ENCODE measurements at regions not wholly inside any gene's neighbourhood (a gene's known extent, or its start where the extent isn't known, plus 50 kb on each side); places are given as distances from the start of the nearest gene placed in this dataset.

GRCh38 chr16:66154801-66155200, 211.7 kb upstream of the CDH5 start:
- no peaks in the 10 kb centered on the region for H3K9me3 ChIP-seq (ENCODE audit: control insufficient read depth, insufficient read depth, low read depth, low read length)
- H2AFZ ChIP-seq (ENCODE audit: low read length): no peak overlapping the region
- H3K9ac ChIP-seq (ENCODE audit: insufficient read depth, low read length): no peak overlapping the region
- H3K27ac ChIP-seq (ENCODE audit: insufficient read depth, low read length): no peak overlapping the region
- TF ChIP-seq, protein P1, sequence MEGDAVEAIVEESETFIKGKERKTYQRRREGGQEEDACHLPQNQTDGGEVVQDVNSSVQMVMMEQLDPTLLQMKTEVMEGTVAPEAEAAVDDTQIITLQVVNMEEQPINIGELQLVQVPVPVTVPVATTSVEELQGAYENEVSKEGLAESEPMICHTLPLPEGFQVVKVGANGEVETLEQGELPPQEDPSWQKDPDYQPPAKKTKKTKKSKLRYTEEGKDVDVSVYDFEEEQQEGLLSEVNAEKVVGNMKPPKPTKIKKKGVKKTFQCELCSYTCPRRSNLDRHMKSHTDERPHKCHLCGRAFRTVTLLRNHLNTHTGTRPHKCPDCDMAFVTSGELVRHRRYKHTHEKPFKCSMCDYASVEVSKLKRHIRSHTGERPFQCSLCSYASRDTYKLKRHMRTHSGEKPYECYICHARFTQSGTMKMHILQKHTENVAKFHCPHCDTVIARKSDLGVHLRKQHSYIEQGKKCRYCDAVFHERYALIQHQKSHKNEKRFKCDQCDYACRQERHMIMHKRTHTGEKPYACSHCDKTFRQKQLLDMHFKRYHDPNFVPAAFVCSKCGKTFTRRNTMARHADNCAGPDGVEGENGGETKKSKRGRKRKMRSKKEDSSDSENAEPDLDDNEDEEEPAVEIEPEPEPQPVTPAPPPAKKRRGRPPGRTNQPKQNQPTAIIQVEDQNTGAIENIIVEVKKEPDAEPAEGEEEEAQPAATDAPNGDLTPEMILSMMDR (conservative IDR thresholded peaks at IDR 0.05 in 1 of 2, IDR thresholded peaks at IDR 0.05 in 1 of 2; ENCODE audit: low read depth in 1 of 2, low read length in 2 of 2): no peak
- TF ChIP-seq EZH2 (IDR thresholded peaks at IDR 0.05; ENCODE audit: low read length, missing control alignments): no peak
- H4K20me1 ChIP-seq (ENCODE audit: control insufficient read depth, extremely low read depth, insufficient read depth, low read length): no peaks in the 10 kb centered on the region
- no peak overlapping the region for H3K4me3 ChIP-seq (replicated peaks in 1 of 4; ENCODE audit: control extremely low read depth in 1 of 4, insufficient read depth in 1 of 4, low read depth in 3 of 4, low read length in 4 of 4)
- no peaks in the 10 kb centered on the region for H3K36me3 ChIP-seq (ENCODE audit: control insufficient read depth, insufficient read depth, low read length)
- no peaks in the 10 kb centered on the region for H3K27me3 ChIP-seq (ENCODE audit: control insufficient read depth, insufficient read depth, low read length)
- no peak overlapping the region for H3K4me2 ChIP-seq (ENCODE audit: extremely low read depth, insufficient read depth, low read length)
- H3K4me1 ChIP-seq (ENCODE audit: control insufficient read depth, extremely low read depth, insufficient read depth, low read length): peaks cover 24% of the 10 kb centered on the region
- no peaks in the 10 kb centered on the region for H3K79me2 ChIP-seq (ENCODE audit: control insufficient read depth, insufficient read depth, low read length)
- peak in 1 of 2 donors; percentile 27 for DNase-seq (ENCODE audit: low read depth in 2 of 2)

- H3K4me1 ChIP-seq (ENCODE audit: control insufficient read depth, extremely low read depth, insufficient read depth, low read length): peaks cover 24% of the 10 kb centered on the region
- no peak for TF ChIP-seq EZH2 (IDR thresholded peaks at IDR 0.05; ENCODE audit: low read length, missing control alignments)
- TF ChIP-seq, protein P1 (conservative IDR thresholded peaks at IDR 0.05 in 1 of 2, IDR thresholded peaks at IDR 0.05 in 1 of 2; ENCODE audit: low read depth in 1 of 2, low read length in 2 of 2): no peak
- no peak overlapping the region for H3K9ac ChIP-seq (ENCODE audit: insufficient read depth, low read length)
- H3K27ac ChIP-seq (ENCODE audit: insufficient read depth, low read length): peak overlapping the region; percentile 44
- no peaks in the 10 kb centered on the region for H3K79me2 ChIP-seq (ENCODE audit: control insufficient read depth, insufficient read depth, low read length)
- no peak overlapping the region for H3K4me2 ChIP-seq (ENCODE audit: extremely low read depth, insufficient read depth, low read length)
- no peaks in the 10 kb centered on the region for H3K9me3 ChIP-seq (ENCODE audit: control insufficient read depth, insufficient read depth, low read depth, low read length)
- no peaks in the 10 kb centered on the region for H4K20me1 ChIP-seq (ENCODE audit: control insufficient read depth, extremely low read depth, insufficient read depth, low read length)
- no peaks in the 10 kb centered on the region for H3K27me3 ChIP-seq (ENCODE audit: control insufficient read depth, insufficient read depth, low read length)
- no peak overlapping the region for H3K4me3 ChIP-seq (replicated peaks in 1 of 4; ENCODE audit: control extremely low read depth in 1 of 4, insufficient read depth in 1 of 4, low read depth in 3 of 4, low read length in 4 of 4)
- peak; percentile 80 to 93 for DNase-seq (ENCODE audit: low read depth in 2 of 2)
- H2AFZ ChIP-seq (ENCODE audit: low read length): no peak overlapping the region
- no peaks in the 10 kb centered on the region for H3K36me3 ChIP-seq (ENCODE audit: control insufficient read depth, insufficient read depth, low read length)
Measured at GRCh38 chr16:66152823-66153393, 213.6 kb upstream of the CDH5 start.

DNA sequence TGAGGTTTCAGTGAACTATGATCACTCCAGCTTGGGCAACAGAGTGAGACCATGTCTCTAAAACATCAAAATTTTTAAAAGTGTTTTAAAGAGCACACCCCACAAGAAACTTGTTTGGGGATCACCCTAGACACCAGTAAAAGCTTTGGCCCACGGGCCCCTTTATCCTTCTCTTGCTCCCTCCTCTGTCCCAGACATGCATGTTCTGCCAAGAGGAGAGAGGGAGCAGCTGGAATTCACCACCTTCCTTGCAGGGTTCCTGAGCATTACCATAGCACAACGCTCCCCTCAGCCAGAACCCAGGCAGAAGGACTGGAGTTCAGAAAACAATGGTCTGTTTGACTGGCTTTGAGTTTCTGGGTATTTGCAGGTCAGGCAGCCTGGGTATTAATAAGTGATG, 214.3 kb upstream of the CDH5 start:
- Histone ChIP-seq H3K79me2 (ENCODE audit: control insufficient read depth, insufficient read depth, low read length) (no peaks in the 10 kb centered on the region), H3K27me3 (ENCODE audit: control insufficient read depth, insufficient read depth, low read length) (no peaks in the 10 kb centered on the region), H3K9ac (ENCODE audit: insufficient read depth, low read length) (no peak overlapping the region), H3K9me3 (ENCODE audit: control insufficient read depth, insufficient read depth, low read depth, low read length) (no peaks in the 10 kb centered on the region), H3K4me3 (replicated peaks in 1 of 4; ENCODE audit: control extremely low read depth in 1 of 4, insufficient read depth in 1 of 4, low read depth in 3 of 4, low read length in 4 of 4) (no peak overlapping the region), H3K4me1 (ENCODE audit: control insufficient read depth, extremely low read depth, insufficient read depth, low read length) (peaks cover 24% of the 10 kb centered on the region), H4K20me1 (ENCODE audit: control insufficient read depth, extremely low read depth, insufficient read depth, low read length) (no peaks in the 10 kb centered on the region), H3K36me3 (ENCODE audit: control insufficient read depth, insufficient read depth, low read length) (no peaks in the 10 kb centered on the region), H2AFZ (ENCODE audit: low read length) (no peak overlapping the region), H3K27ac (ENCODE audit: insufficient read depth, low read length) (peak overlapping the region; percentile 22), H3K4me2 (ENCODE audit: extremely low read depth, insufficient read depth, low read length) (no peak overlapping the region)
- TF ChIP-seq EZH2 (IDR thresholded peaks at IDR 0.05; ENCODE audit: low read length, missing control alignments): no peak
- TF ChIP-seq, protein P1 (conservative IDR thresholded peaks at IDR 0.05 in 1 of 2, IDR thresholded peaks at IDR 0.05 in 1 of 2; ENCODE audit: low read depth in 1 of 2, low read length in 2 of 2): no peak
- DNase-seq (ENCODE audit: low read depth in 2 of 2): peak in 1 of 2 donors; percentile 35
